Body of pancreas (tissue), 4 donors: ENCODE measurements at regions not wholly inside any gene's neighbourhood (a gene's known extent, or its start where the extent isn't known, plus 50 kb on each side); places are given as distances from the start of the nearest gene placed in this dataset.

ENCODE experiments used
- CTCF ChIP-seq, 7 experiments: fragments of 450-650 bp in 4 of 7; fragments of 200-600 bp in 3 of 7; sonication (generic) in 3 of 7; IDR thresholded peaks; one replicate each; pipeline ENCODE4 v1.5.1; 2016 to 2019; ENCODE audit warnings: antibody characterized with exemption in 7 of 7
- POLR2A ChIP-seq, 3 donors: fragments of 450-650 bp; IDR thresholded peaks; one replicate each; pipeline ENCODE4 v1.6.1; 2016; ENCODE audit warnings: antibody characterized with exemption in 3 of 3, mild to moderate bottlenecking in 2 of 3

- TF ChIP-seq CTCF (IDR thresholded peaks at IDR 0.05): no peak
- TF ChIP-seq POLR2A (IDR thresholded peaks at IDR 0.05): no peak
Observed at GRCh38 chr11:97202613-97203292, 812.9 kb downstream of the JRKL start.
